ENCODE measurements at regions not wholly inside any gene's neighbourhood (a gene's known extent, or its start where the extent isn't known, plus 50 kb on each side); places are given as distances from the start of the nearest gene placed in this dataset.

DNA sequence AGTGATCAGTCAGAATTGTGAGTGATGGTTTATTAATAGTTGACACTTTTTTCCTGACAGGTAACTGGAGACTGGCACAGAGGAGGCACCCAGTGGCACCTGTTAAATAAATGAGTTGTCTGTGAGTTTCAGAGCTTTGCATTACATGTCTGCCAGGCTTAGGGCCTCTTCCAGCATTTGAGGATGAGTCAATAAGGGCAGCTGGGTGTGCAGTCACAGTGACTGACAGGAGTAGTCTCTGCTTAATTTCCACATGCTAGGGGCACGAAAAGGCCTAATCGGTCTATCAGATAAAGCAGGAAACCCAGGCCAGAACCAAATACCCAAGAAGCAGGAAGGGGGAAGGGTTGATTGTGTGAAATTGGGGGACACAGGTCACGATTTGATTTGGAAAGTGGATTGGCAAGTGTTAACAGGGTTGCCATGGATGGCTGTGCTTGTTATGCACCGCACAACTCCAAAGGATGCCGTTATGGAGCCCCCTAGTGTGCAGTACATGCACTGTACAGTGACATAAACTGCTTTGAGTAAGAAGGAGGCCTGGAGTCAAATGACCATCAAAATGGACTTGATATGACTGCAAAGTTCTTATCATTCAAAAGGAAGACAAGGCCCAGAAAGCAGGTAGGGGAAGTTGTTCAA, 111.9 kb upstream of the GGTLC1 start:
- no peaks in the 10 kb centered on the region for H3K27me3 Mint-ChIP-seq (ENCODE audit: insufficient read depth, unreplicated experiment)

GRCh38 chr20:24098886-24099285, 110.3 kb upstream of the GGTLC1 start:
- peaks cover 29% of the 10 kb centered on the region for H3K4me1 ChIP-seq
- no peaks in the 10 kb centered on the region for H3K9me3 Mint-ChIP-seq (ENCODE audit: unreplicated experiment)
- TF ChIP-seq, protein P1, sequence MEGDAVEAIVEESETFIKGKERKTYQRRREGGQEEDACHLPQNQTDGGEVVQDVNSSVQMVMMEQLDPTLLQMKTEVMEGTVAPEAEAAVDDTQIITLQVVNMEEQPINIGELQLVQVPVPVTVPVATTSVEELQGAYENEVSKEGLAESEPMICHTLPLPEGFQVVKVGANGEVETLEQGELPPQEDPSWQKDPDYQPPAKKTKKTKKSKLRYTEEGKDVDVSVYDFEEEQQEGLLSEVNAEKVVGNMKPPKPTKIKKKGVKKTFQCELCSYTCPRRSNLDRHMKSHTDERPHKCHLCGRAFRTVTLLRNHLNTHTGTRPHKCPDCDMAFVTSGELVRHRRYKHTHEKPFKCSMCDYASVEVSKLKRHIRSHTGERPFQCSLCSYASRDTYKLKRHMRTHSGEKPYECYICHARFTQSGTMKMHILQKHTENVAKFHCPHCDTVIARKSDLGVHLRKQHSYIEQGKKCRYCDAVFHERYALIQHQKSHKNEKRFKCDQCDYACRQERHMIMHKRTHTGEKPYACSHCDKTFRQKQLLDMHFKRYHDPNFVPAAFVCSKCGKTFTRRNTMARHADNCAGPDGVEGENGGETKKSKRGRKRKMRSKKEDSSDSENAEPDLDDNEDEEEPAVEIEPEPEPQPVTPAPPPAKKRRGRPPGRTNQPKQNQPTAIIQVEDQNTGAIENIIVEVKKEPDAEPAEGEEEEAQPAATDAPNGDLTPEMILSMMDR (IDR thresholded peaks at IDR 0.05; ENCODE audit: insufficient read depth in 1 of 2, low read depth in 1 of 2, low read length in 1 of 2, severe bottlenecking in 1 of 2, unreplicated experiment in 1 of 2): no peak
- no TSS peak for BruUV-seq (replicated peaks)
- H3K36me3 ChIP-seq (ENCODE audit: control insufficient read depth, insufficient read depth, low read length): no peaks in the 10 kb centered on the region
- no peak overlapping the region for H3K4me3 ChIP-seq (ENCODE audit: low read depth, low read length)
- POLR2A ChIA-PET: no interaction called here
- no peaks in the 10 kb centered on the region for H3K36me3 Mint-ChIP-seq (ENCODE audit: insufficient read depth, unreplicated experiment)
- H3K4me3 Mint-ChIP-seq (ENCODE audit: unreplicated experiment): no peak overlapping the region
- H3K27ac Mint-ChIP-seq (ENCODE audit: unreplicated experiment): no peak overlapping the region
- no peaks in the 10 kb centered on the region for H3K27me3 ChIP-seq (replicated peaks; ENCODE audit: control insufficient read depth, insufficient read depth, low read length)
- peaks cover 16% of the 10 kb centered on the region for H3K4me1 Mint-ChIP-seq (ENCODE audit: low read depth, unreplicated experiment)
- no peak for DNase-seq
- H3K9me3 ChIP-seq: no peaks in the 10 kb centered on the region
- intact Hi-C loops (cut with micrococcal nuclease; ENCODE audit: unreplicated experiment): no loop called here
- H3K27me3 Mint-ChIP-seq (ENCODE audit: insufficient read depth, unreplicated experiment): no peaks in the 10 kb centered on the region
- CTCF ChIA-PET: no interaction called here

More for the DNA sequence above, 111.9 kb upstream of the GGTLC1 start:
- peaks cover 18% of the 10 kb centered on the region for H3K4me1 ChIP-seq
- H3K27me3 ChIP-seq (replicated peaks; ENCODE audit: control insufficient read depth, insufficient read depth, low read length): no peaks in the 10 kb centered on the region
- no TSS peak for BruUV-seq (replicated peaks)
- peak; percentile 63 to 69 for DNase-seq
- CTCF ChIA-PET: no interaction called here
- H3K4me1 Mint-ChIP-seq (ENCODE audit: low read depth, unreplicated experiment): peaks cover 16% of the 10 kb centered on the region
- H3K9me3 ChIP-seq: no peaks in the 10 kb centered on the region
- H3K4me3 ChIP-seq (ENCODE audit: low read depth, low read length): no peak overlapping the region
- intact Hi-C loops (cut with micrococcal nuclease; ENCODE audit: unreplicated experiment): loop anchor here (1.0 to 2.0 kb wide), 3 partner anchors 14 to 163 kb away; no protein-coding TSS in a partner anchor
- POLR2A ChIA-PET: no interaction called here
- TF ChIP-seq, protein P1 (IDR thresholded peaks at IDR 0.05; ENCODE audit: insufficient read depth in 1 of 2, low read depth in 1 of 2, low read length in 1 of 2, severe bottlenecking in 1 of 2, unreplicated experiment in 1 of 2): peak; percentile 77 to 82
- no peaks in the 10 kb centered on the region for H3K36me3 ChIP-seq (ENCODE audit: control insufficient read depth, insufficient read depth, low read length)
- no peaks in the 10 kb centered on the region for H3K36me3 Mint-ChIP-seq (ENCODE audit: insufficient read depth, unreplicated experiment)
- no peak overlapping the region for H3K4me3 Mint-ChIP-seq (ENCODE audit: unreplicated experiment)
- no peak overlapping the region for H3K27ac Mint-ChIP-seq (ENCODE audit: unreplicated experiment)
- no peaks in the 10 kb centered on the region for H3K9me3 Mint-ChIP-seq (ENCODE audit: unreplicated experiment)

DNA sequence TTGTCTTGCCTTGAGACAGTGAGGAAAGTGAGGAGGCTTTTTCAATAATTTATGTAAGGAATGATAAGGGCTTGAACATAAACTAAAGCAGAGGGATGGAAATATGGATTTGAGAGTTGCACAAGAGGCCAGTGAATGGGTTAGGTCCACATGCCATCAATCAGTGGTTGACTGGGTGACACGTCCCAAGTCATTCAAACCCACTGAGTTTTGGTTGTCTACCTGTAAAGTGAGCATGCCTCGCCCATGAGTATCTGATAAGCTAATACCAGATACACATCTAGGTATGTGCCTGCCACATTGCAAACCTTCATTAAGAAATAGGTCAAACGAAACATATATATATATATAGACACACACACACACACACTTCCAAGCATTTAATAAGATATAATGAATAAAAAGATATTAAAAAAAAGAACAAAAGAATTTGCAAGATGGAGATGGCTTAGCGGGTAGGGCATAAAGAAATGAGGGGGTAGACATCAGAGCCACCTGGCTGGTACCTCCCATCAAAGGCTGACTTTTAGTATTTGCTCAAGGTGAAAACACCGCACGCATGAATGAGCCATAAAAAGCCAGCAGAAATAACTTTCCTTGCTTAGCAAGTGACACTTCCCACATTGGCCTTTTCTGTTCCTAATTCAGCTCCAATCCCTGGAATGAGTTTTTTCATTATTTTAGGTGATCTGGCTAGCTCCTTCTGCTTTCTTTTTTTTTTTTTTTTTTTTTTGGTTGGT, 109.1 kb upstream of the GGTLC1 start:
- no TSS peak for BruUV-seq (replicated peaks)
- TF ChIP-seq, protein P1 (IDR thresholded peaks at IDR 0.05; ENCODE audit: insufficient read depth in 1 of 2, low read depth in 1 of 2, low read length in 1 of 2, severe bottlenecking in 1 of 2, unreplicated experiment in 1 of 2): no peak
- H3K36me3 ChIP-seq (ENCODE audit: control insufficient read depth, insufficient read depth, low read length): no peaks in the 10 kb centered on the region
- H3K4me1 Mint-ChIP-seq (ENCODE audit: low read depth, unreplicated experiment): peaks cover 16% of the 10 kb centered on the region
- no peaks in the 10 kb centered on the region for H3K9me3 ChIP-seq
- H3K27ac Mint-ChIP-seq (ENCODE audit: unreplicated experiment): no peak overlapping the region
- H3K4me3 Mint-ChIP-seq (ENCODE audit: unreplicated experiment): no peak overlapping the region
- no peaks in the 10 kb centered on the region for H3K9me3 Mint-ChIP-seq (ENCODE audit: unreplicated experiment)
- no peaks in the 10 kb centered on the region for H3K27me3 Mint-ChIP-seq (ENCODE audit: insufficient read depth, unreplicated experiment)
- peak in 1 of 2 experiments; percentile 37 for DNase-seq
- H3K4me3 ChIP-seq (ENCODE audit: low read depth, low read length): no peak overlapping the region
- intact Hi-C loops (cut with micrococcal nuclease; ENCODE audit: unreplicated experiment): no loop called here
- ChIA-PET CTCF (no interaction called here), POLR2A (interaction anchor here (0.6 kb wide), 1 partner anchor 49 kb away, joined by 3 read pairs; no protein-coding TSS in a partner anchor)
- H3K36me3 Mint-ChIP-seq (ENCODE audit: insufficient read depth, unreplicated experiment): no peaks in the 10 kb centered on the region
- H3K27me3 ChIP-seq (replicated peaks; ENCODE audit: control insufficient read depth, insufficient read depth, low read length): no peaks in the 10 kb centered on the region
- H3K4me1 ChIP-seq: peaks cover 29% of the 10 kb centered on the region

All from Caco-2 (cell line).